ENCODE measurements at regions not wholly inside any gene's neighbourhood (a gene's known extent, or its start where the extent isn't known, plus 50 kb on each side); places are given as distances from the start of the nearest gene placed in this dataset.

- DNase-seq (ENCODE audit: low read depth in 2 of 2) = no peak
- TF ChIP-seq, protein P1, sequence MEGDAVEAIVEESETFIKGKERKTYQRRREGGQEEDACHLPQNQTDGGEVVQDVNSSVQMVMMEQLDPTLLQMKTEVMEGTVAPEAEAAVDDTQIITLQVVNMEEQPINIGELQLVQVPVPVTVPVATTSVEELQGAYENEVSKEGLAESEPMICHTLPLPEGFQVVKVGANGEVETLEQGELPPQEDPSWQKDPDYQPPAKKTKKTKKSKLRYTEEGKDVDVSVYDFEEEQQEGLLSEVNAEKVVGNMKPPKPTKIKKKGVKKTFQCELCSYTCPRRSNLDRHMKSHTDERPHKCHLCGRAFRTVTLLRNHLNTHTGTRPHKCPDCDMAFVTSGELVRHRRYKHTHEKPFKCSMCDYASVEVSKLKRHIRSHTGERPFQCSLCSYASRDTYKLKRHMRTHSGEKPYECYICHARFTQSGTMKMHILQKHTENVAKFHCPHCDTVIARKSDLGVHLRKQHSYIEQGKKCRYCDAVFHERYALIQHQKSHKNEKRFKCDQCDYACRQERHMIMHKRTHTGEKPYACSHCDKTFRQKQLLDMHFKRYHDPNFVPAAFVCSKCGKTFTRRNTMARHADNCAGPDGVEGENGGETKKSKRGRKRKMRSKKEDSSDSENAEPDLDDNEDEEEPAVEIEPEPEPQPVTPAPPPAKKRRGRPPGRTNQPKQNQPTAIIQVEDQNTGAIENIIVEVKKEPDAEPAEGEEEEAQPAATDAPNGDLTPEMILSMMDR (IDR thresholded peaks at IDR 0.05; ENCODE audit: low read depth, low read length) = no peak
- no peak overlapping the region for H3K4me3 ChIP-seq (replicated peaks in 1 of 2; ENCODE audit: low read depth in 2 of 2, low read length in 2 of 2)
These were observed 174.0 kb upstream of the LSM14A start for GRCh38 chr19:33998302-33998701.

DNA sequence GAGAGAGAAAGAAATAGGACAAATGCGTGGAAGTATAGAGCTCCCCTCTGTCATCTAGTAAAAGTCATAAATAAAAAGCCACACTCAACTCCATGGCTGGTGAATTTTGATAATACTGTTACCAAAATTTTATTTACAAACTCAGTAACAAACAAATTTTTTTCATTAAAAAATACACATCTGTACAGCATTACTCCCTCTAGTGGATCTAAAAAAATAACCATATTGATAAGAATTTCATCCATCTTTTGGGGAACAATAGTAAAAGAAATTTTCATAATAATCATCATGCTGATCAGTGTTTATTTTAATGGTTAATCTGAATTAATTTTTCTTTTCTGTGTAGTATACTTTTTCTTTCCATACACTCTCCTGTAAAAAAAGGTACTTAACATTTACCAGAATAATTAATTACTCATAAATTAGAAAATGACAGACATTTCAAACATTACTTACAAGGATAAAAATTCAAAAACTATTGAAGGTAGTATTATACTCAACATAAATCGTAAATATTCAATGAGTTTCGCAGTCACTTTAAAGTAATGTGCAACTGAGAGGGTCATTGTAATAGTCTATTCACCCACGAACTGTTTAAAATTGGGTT lies 173.5 kb upstream of the LSM14A start:
- TF ChIP-seq, protein P1 (IDR thresholded peaks at IDR 0.05; ENCODE audit: low read depth, low read length) = peak; percentile 31
- H3K4me3 ChIP-seq (replicated peaks in 1 of 2; ENCODE audit: low read depth in 2 of 2, low read length in 2 of 2) = no peak overlapping the region
- DNase-seq (ENCODE audit: low read depth in 2 of 2) = peak; percentile 21 to 29

GRCh38 chr19:34017024-34017423 lies 155.3 kb upstream of the LSM14A start:
- H3K4me3 ChIP-seq (replicated peaks in 1 of 2; ENCODE audit: low read depth in 2 of 2, low read length in 2 of 2) = no peak overlapping the region
- TF ChIP-seq, protein P1 (IDR thresholded peaks at IDR 0.05; ENCODE audit: low read depth, low read length) = no peak
- DNase-seq (ENCODE audit: low read depth in 2 of 2) = no peak

DNA sequence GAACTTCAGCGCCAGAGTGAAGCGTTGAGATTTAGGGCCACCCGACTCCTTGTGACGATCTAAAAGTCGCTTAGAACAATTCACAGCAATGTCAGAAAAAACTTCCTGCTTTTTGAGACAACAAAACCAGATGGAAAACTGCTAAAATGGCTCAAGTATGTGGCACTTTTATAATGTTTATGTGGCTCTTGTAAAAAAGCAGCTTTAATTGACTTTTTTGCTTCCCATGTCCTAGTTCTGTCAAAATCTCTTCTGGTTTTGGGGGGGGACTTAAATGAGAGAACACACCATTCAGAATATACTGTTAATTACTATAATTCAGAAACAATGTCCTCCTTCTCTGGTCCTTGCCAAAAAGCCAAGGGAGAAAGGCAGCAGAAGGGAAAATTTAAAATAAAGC lies 154.7 kb upstream of the LSM14A start:
- no peak overlapping the region for H3K4me3 ChIP-seq (replicated peaks in 1 of 2; ENCODE audit: low read depth in 2 of 2, low read length in 2 of 2)
- no peak for DNase-seq (ENCODE audit: low read depth in 2 of 2)
- TF ChIP-seq, protein P1 (IDR thresholded peaks at IDR 0.05; ENCODE audit: low read depth, low read length) = no peak

GRCh38 chr19:34018546-34018945 lies 153.8 kb upstream of the LSM14A start:
- TF ChIP-seq, protein P1 (IDR thresholded peaks at IDR 0.05; ENCODE audit: low read depth, low read length) = no peak
- no peak for DNase-seq (ENCODE audit: low read depth in 2 of 2)
- no peak overlapping the region for H3K4me3 ChIP-seq (replicated peaks in 1 of 2; ENCODE audit: low read depth in 2 of 2, low read length in 2 of 2)

DNA sequence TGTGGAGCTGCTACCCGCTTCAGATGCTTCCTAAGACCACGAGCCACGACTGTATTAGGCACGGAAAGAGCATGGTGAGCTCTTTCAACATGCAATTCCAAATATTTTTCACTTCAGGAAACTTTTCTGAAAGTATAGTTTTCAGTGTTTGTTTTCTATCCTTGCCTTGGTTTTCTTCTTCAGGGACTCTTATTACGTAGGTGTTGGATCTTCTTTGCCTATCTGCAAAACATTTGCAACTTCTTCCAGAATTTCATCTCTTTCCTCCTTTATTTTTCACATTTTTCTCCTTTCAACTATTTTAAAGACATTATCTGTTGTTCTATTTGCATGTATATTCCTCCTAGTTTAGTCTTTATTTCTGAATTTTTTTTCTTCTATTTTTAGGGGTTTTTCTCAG lies 148.9 kb upstream of the LSM14A start:
- H3K4me3 ChIP-seq (replicated peaks in 1 of 2; ENCODE audit: low read depth in 2 of 2, low read length in 2 of 2) = no peak overlapping the region
- TF ChIP-seq, protein P1 (IDR thresholded peaks at IDR 0.05; ENCODE audit: low read depth, low read length) = no peak
- DNase-seq (ENCODE audit: low read depth in 2 of 2) = no peak

DNA sequence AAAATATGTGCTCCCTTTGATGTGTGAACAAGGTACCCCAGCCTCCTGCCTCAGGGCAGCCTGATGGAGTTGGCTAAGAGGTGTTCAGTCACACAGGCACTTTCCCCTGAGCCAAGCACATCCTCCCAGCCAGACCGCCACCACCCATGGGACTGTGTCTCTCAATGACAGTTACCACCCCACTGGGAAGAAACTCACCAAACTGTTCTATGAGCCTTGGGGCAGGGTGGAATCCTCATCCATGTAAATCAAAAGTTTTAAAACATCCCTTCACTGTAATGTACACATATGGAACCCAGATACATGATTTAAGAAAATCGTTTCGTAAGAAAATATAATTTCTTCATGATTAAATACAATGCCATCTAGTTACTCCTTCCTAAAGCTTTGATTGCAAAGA lies 138.4 kb upstream of the LSM14A start:
- no peak for DNase-seq (ENCODE audit: low read depth in 2 of 2)
- TF ChIP-seq, protein P1 (IDR thresholded peaks at IDR 0.05; ENCODE audit: low read depth, low read length) = no peak
- no peak overlapping the region for H3K4me3 ChIP-seq (replicated peaks in 1 of 2; ENCODE audit: low read depth in 2 of 2, low read length in 2 of 2)
